GM21515 (cell line): ENCODE measurements at regions not wholly inside any gene's neighbourhood (a gene's known extent, or its start where the extent isn't known, plus 50 kb on each side); places are given as distances from the start of the nearest gene placed in this dataset.

ENCODE experiments used
- ATAC-seq: cut with Tn5 transposase; IDR thresholded peaks from one replicate; pipeline ENCODE4 v1.9.1; 2021; ENCODE audit not compliant: unreplicated experiment

DNA sequence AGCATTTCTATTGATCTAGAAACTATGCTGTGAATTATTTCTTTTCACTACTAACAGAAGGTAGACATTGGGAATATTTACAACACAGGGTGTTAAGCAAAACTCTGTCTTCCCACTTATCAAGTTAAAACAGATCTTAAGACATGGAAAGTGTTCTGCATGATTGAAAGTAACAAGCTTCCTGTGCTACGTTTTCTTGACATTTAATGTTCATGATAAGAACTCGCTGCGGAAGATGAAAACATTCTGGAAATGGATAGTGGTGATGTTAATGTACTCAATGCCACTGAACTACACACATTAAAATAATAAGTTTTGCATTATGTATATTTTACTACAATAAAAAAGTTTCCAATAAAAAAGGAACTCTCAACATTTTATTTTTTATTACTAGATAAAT, 74.4 kb upstream of the SCN7A start:
- no peak for ATAC-seq

GRCh38 chr2:166565501-166565900, 71.5 kb upstream of the SCN7A start:
- no peak for ATAC-seq

DNA sequence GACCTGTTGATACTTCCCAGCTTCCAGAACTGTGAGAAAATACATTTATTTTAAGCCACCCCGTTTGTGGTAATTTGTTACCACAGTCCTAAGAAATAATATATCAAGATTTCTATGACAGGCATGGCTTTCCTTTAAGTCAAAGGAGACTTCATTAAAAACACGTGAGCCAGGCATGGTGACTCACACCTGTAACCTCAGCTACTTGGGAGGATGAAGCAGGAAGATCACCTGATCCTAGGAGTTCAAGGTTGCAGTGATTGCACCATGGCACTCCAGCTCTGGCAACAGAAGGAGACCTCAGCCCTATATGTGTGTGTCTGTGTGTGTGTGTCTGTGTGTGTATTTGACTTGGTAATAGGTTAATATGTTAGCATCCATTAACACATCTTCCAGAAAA, 69.8 kb upstream of the SCN7A start:
- no peak for ATAC-seq

DNA sequence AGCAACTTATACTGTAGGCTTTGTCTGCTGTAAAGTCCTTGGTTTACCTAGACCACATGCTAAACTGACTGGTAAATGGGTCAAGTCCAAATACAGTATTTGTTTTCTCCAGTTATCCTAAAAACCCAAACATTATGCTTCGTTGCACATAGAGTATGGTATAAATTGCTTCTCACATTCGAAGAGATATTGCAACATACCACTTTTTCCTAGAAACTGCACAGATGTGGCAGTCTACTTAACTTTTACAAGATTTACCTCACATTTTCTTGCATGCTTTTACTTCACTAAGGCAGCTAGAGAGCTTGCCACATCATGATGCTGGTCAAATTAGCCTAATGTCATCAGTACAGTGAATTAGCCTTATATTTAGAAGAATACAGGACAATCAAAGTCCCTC, 66.0 kb upstream of the SCN7A start:
- ATAC-seq: no peak

DNA sequence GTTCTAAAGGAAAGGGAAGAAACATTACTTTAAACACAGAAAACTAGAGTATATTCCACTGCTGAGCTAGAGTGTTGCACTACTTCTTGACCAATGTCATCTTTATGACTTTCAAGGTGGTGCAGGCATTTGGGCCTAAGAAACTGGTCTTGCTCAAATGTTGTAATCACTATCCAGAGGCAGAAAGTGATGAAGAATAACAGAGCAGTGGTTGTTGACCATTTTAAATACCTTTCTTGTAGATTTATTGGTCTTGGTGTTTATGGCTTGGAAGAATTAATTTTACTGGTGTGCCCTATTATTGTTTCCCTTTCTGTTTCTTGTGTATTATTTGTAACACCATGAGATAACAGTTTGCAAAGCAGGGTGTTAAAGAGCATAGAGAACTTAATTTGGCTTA, 56.9 kb upstream of the SCN7A start:
- ATAC-seq: no peak

DNA sequence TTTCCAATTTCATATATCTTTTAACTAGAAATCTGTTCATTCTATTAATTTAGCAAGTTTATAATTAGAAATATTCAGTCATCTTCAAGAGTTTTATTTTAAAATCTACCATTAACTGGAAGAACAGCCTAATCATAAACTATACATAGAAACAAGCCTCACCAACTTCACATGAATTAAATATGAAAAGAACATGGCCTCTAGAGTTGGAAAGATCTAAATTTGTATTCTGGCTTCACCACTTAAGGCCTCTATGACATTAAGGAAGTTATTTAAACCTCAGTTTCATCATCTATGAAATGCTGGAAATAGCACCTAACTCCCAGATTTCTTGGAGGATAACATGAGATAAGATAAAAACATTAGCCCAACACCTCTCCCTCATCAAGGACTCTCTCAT, 51.4 kb upstream of the SCN7A start:
- ATAC-seq: no peak
